HL-60 (cell line): ENCODE measurements at regions not wholly inside any gene's neighbourhood (a gene's known extent, or its start where the extent isn't known, plus 50 kb on each side); places are given as distances from the start of the nearest gene placed in this dataset.

Source experiments
- DNase-seq, 2 experiments: peaks; one replicate each; pipeline ENCODE4 v3.0.0-alpha.2; 2010 to 2020; ENCODE audit warnings: low read depth in 1 of 2, low spot score in 1 of 2
- H3K27ac ChIP-seq: fragments of 250-450 bp; sonication (Bioruptor Pico); replicated peaks from 2 replicates; pipeline ENCODE4 v1.5.1; 2020; ENCODE audit warnings: mild to moderate bottlenecking, moderate library complexity
- H3K27me3 ChIP-seq: fragments of 250-450 bp; sonication (Bioruptor Pico); 2 replicates; pipeline ENCODE4 v1.5.1; 2021; ENCODE audit warnings: mild to moderate bottlenecking, moderate library complexity; ENCODE audit not compliant: insufficient read depth, poor library complexity, severe bottlenecking
- H3K4me3 ChIP-seq: replicated peaks from 2 replicates; pipeline ENCODE4 v1.5.1; 2011; ENCODE audit warnings: mild to moderate bottlenecking, control low read depth, low read length; ENCODE audit not compliant: insufficient read depth
- CTCF ChIP-seq: IDR thresholded peaks from one replicate; pipeline ENCODE4 v1.5.1; 2011; ENCODE audit warnings: low read length, control low read depth, inconsistent platforms; ENCODE audit not compliant: insufficient read depth
- GABPA ChIP-seq: IDR thresholded peaks from 2 replicates; pipeline ENCODE4 v1.6.1; 2012; ENCODE audit warnings: low read depth
- POLR2AphosphoS5 ChIP-seq: IDR thresholded peaks from 2 replicates; pipeline ENCODE4 v1.6.1; 2012; ENCODE audit warnings: low read depth
- SPI1 ChIP-seq: IDR thresholded peaks from 2 replicates; pipeline ENCODE4 v1.6.1; 2012; ENCODE audit warnings: low read depth, mild to moderate bottlenecking, borderline replicate concordance
- TF ChIP-seq, protein P1 (sequence below): IDR thresholded peaks from 2 replicates; pipeline ENCODE4 v1.6.1; 2012; ENCODE audit warnings: low read depth; ENCODE audit not compliant: insufficient replicate concordance

GRCh38 chr7:33729726-33730125 lies 175.6 kb upstream of the BMPER start:
- no peak overlapping the region for H3K27ac ChIP-seq
- no peak for DNase-seq
- TF ChIP-seq POLR2AphosphoS5 (no peak), GABPA (no peak), SPI1 (no peak)
- TF ChIP-seq, protein P1, sequence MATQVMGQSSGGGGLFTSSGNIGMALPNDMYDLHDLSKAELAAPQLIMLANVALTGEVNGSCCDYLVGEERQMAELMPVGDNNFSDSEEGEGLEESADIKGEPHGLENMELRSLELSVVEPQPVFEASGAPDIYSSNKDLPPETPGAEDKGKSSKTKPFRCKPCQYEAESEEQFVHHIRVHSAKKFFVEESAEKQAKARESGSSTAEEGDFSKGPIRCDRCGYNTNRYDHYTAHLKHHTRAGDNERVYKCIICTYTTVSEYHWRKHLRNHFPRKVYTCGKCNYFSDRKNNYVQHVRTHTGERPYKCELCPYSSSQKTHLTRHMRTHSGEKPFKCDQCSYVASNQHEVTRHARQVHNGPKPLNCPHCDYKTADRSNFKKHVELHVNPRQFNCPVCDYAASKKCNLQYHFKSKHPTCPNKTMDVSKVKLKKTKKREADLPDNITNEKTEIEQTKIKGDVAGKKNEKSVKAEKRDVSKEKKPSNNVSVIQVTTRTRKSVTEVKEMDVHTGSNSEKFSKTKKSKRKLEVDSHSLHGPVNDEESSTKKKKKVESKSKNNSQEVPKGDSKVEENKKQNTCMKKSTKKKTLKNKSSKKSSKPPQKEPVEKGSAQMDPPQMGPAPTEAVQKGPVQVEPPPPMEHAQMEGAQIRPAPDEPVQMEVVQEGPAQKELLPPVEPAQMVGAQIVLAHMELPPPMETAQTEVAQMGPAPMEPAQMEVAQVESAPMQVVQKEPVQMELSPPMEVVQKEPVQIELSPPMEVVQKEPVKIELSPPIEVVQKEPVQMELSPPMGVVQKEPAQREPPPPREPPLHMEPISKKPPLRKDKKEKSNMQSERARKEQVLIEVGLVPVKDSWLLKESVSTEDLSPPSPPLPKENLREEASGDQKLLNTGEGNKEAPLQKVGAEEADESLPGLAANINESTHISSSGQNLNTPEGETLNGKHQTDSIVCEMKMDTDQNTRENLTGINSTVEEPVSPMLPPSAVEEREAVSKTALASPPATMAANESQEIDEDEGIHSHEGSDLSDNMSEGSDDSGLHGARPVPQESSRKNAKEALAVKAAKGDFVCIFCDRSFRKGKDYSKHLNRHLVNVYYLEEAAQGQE, result no peak
- no peak overlapping the region for H3K4me3 ChIP-seq
- H3K27me3 ChIP-seq, result no peaks in the 10 kb centered on the region

- no peak overlapping the region for H3K27ac ChIP-seq
- no peaks in the 10 kb centered on the region for H3K27me3 ChIP-seq
- H3K4me3 ChIP-seq, result no peak overlapping the region
- DNase-seq, result no peak
- TF ChIP-seq, protein P1, result no peak
- TF ChIP-seq CTCF, result no peak
- no peak for TF ChIP-seq GABPA
- TF ChIP-seq POLR2AphosphoS5, result no peak
- TF ChIP-seq SPI1, result no peak
Measured at GRCh38 chr7:33730958-33731357, 174.4 kb upstream of the BMPER start.

DNA sequence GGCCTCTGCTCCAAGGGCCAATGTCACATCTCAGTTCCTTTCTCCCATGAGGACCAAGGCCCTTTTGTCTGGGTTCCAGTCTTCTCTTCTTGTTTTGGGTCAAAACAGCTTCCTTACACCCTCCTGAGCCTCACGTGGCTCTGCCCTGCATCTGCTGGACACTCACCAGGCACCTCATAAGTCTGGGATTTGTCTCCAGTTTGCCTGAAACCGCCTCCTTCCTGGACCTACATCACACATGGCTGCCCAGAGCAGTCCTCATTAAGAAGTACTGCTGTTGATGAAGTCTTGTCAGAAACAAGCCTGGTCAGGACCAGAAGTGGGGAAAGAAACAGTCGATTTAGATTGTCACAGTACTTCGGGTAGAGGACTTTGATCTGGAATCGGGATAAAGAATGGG lies 173.4 kb upstream of the BMPER start:
- no peaks in the 10 kb centered on the region for H3K27me3 ChIP-seq
- TF ChIP-seq SPI1 (no peak), GABPA (no peak), POLR2AphosphoS5 (no peak), CTCF (no peak)
- TF ChIP-seq, protein P1, result no peak
- no peak for DNase-seq
- H3K27ac ChIP-seq, result no peak overlapping the region
- H3K4me3 ChIP-seq, result no peak overlapping the region

DNA sequence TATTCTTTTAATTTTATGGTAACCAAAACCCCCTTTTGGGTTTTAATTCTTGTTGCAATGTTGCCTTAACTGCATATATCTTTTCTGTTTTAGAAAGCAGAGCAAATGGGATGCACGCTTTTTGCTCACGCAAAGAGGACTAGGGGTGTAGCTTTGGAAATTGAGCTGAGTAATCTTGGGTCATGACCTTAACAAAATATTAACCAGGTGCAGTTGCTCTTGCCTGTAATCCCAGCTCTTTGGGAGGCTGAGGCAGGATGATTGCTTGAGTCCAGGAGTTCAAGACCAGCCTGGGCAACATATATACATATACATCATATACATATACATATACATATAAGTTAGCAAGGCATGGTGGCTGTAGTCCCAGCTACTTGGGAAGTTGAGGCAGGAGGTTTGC lies 172.9 kb upstream of the BMPER start:
- H3K27me3 ChIP-seq, result no peaks in the 10 kb centered on the region

More for the DNA sequence above, 172.9 kb upstream of the BMPER start:
- DNase-seq, result no peak
- no peak overlapping the region for H3K4me3 ChIP-seq
- H3K27ac ChIP-seq, result no peak overlapping the region
- TF ChIP-seq, protein P1, result no peak
- TF ChIP-seq GABPA (no peak), SPI1 (no peak)
